ENCODE measurements at regions not wholly inside any gene's neighbourhood (a gene's known extent, or its start where the extent isn't known, plus 50 kb on each side); places are given as distances from the start of the nearest gene placed in this dataset.

DNA sequence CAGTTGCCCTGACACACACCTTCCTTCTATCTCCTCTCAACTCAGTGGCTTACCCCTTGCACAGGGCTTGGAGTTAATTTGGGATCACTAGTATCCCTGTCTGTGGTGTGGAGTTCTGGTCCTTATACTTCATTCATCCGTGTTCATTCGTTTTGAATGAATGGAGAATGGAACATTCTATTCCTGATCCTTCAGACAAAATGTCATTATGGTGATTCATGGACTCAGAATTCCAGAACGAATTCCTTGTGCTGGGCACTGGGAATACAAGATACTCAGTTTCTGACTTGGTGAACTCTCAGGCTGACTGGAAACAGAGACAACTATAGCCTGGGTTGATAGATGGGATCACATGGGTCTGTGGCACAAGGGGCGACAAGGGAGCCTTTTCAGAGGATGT lies 49.9 kb upstream of the TRABD2B start:
- TF ChIP-seq, protein P1, sequence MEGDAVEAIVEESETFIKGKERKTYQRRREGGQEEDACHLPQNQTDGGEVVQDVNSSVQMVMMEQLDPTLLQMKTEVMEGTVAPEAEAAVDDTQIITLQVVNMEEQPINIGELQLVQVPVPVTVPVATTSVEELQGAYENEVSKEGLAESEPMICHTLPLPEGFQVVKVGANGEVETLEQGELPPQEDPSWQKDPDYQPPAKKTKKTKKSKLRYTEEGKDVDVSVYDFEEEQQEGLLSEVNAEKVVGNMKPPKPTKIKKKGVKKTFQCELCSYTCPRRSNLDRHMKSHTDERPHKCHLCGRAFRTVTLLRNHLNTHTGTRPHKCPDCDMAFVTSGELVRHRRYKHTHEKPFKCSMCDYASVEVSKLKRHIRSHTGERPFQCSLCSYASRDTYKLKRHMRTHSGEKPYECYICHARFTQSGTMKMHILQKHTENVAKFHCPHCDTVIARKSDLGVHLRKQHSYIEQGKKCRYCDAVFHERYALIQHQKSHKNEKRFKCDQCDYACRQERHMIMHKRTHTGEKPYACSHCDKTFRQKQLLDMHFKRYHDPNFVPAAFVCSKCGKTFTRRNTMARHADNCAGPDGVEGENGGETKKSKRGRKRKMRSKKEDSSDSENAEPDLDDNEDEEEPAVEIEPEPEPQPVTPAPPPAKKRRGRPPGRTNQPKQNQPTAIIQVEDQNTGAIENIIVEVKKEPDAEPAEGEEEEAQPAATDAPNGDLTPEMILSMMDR (IDR thresholded peaks at IDR 0.05) = no peak
- no peak for TF ChIP-seq POLR2A (IDR thresholded peaks at IDR 0.05)
- Histone ChIP-seq H3K36me3 (no peaks in the 10 kb centered on the region), H3K9me3 (no peaks in the 10 kb centered on the region), H3K27ac (peak overlapping the region in 2 of 12 donors; percentile 33 to 63), H3K4me3 (no peak overlapping the region), H3K4me1 (peaks cover 0 to 26% (median 4%) of the 10 kb centered on the region in 12 donors), H3K27me3 (no peaks in the 10 kb centered on the region)
- DNase-seq = no peak
- 62 to 76% (median 69%) methylated on average over 4 of the region's 4 CpGs for WGBS, 4 donors
- peak in 1 of 4 donors; percentile 16 for ATAC-seq
- intact Hi-C loops (cut with DNase I) = no loop called here

Measured in heart left ventricle (tissue), 16 donors.